Ovary (tissue), 7 donors: ENCODE measurements at regions not wholly inside any gene's neighbourhood (a gene's known extent, or its start where the extent isn't known, plus 50 kb on each side); places are given as distances from the start of the nearest gene placed in this dataset.
"Not testable (repeated sequence)": the region's sequence is repeated elsewhere in the genome, so short reads cannot be mapped to it uniquely, and the experiment has no call there.

ENCODE experiments used
- DNase-seq, 5 donors: peaks; one replicate each; pipeline ENCODE4 v3.0.0-alpha.2; 2019 to 2020
- H3K27ac ChIP-seq, 2 donors: fragments of 200-600 bp; one replicate each; pipeline versions ENCODE4 v1.5.1 to v1.8.0; 2019 to 2022
- H3K27me3 ChIP-seq: fragments of 200-600 bp; one replicate; pipeline ENCODE4 v1.8.0; 2022
- H3K36me3 ChIP-seq: fragments of 200-600 bp; sonication (generic); one replicate; pipeline ENCODE4 v1.5.1; 2019
- H3K4me1 ChIP-seq: one replicate; pipeline ENCODE4 v1.8.1; 2013; ENCODE audit warnings: mild to moderate bottlenecking, moderate library complexity; ENCODE audit not compliant: insufficient read depth
- H3K4me3 ChIP-seq: fragments of 200-600 bp; sonication (generic); one replicate; pipeline ENCODE4 v1.5.1; 2017
- H3K9me3 ChIP-seq, 2 donors: fragments of 200-600 bp in 1 of 2; sonication (generic) in 1 of 2; one replicate each; pipeline versions ENCODE4 v1.5.1 to v1.8.1; 2013 to 2019; ENCODE audit warnings: mild to moderate bottlenecking in 1 of 2, moderate library complexity in 1 of 2
- CTCF ChIP-seq, 3 donors: fragments of 450-650 bp in 2 of 3; fragments of 200-600 bp in 1 of 3; IDR thresholded peaks; one replicate each; pipeline versions ENCODE4 v1.5.1 to v1.8.0; 2016 to 2022; ENCODE audit warnings: antibody characterized with exemption in 3 of 3, mild to moderate bottlenecking in 1 of 3
- EP300 ChIP-seq: sonication (generic); formaldehyde crosslinking; IDR thresholded peaks from one replicate; pipeline ENCODE4 v1.6.1; 2017; ENCODE audit warnings: antibody characterized with exemption
- POLR2A ChIP-seq: fragments of 450-650 bp; IDR thresholded peaks from one replicate; pipeline ENCODE4 v1.6.1; 2017; ENCODE audit warnings: antibody characterized with exemption, mild to moderate bottlenecking, moderate library complexity
- WGBS, 3 donors: extraction: QIAGEN DNeasy Blood & Tissue Kit in 1 of 3; methylation state at CpG; one replicate each; pipeline versions ENCODE4 v1.1.5 to v1.1.7; 2013 to 2017; 5-methylcytosine and 5-hydroxymethylcytosine counted together
- intact Hi-C, 4 donors: fragments of 100-400 bp; cut with DNase I; formaldehyde crosslinking; loops; one replicate each; pipeline versions ENCODE4 v1.11.0 to v1.15.1; 2022 to 2023
- donor health status: DM: no; HTN: no; CAD: no; lungs with moderate emphysema.
- donor health status: DM: no; HTN: no; CAD: no.
- donor health status: Bipolar disorder and iron deficiency.
- donor health status: DM: no; HTN: no; CAD: no.
- donor health status: DM: yes; HTN: yes; CAD: no.

- H3K27me3 ChIP-seq, result no peaks in the 10 kb centered on the region
- H3K4me3 ChIP-seq, result no peak overlapping the region
- TF ChIP-seq EP300, result no peak
- DNase-seq, result no peak
- peaks cover 0 to 7% of the 10 kb centered on the region in 2 donors for H3K9me3 ChIP-seq
- intact Hi-C loops, result no loop called here
- no peaks in the 10 kb centered on the region for H3K36me3 ChIP-seq
- no peaks in the 10 kb centered on the region for H3K4me1 ChIP-seq
- no peak overlapping the region for H3K27ac ChIP-seq
Observed at GRCh38 chr3:110946810-110947209, 124.8 kb upstream of the NECTIN3 start.

- not testable (repeated sequence) for H3K9me3 ChIP-seq
- 55 to 57% methylated on average over 1 of the region's 1 CpG; no CpG with 5 or more reads in 1 of the 3 donors for WGBS, 3 donors
Observed at GRCh38 chr3:110949194-110949593, 122.4 kb upstream of the NECTIN3 start.

GRCh38 chr3:110955301-110955880 is 116.2 kb upstream of the NECTIN3 start:
- Histone ChIP-seq H3K9me3 (no peaks in the 10 kb centered on the region), H3K27ac (no peak overlapping the region), H3K4me1 (no peaks in the 10 kb centered on the region), H3K27me3 (no peaks in the 10 kb centered on the region), H3K4me3 (no peak overlapping the region), H3K36me3 (no peaks in the 10 kb centered on the region)
- no peak for DNase-seq
- intact Hi-C loops, result no loop called here
- WGBS, 3 donors, result 25 to 31% (median 26%) methylated on average over 4 of the region's 4 CpGs
- TF ChIP-seq CTCF (IDR thresholded peaks at IDR 0.05) (no peak), EP300 (no peak), POLR2A (no peak)

More at GRCh38 chr3:110949194-110949593, 122.4 kb upstream of the NECTIN3 start:
- H3K4me1 ChIP-seq, H3K27ac ChIP-seq, H3K27me3 ChIP-seq, intact Hi-C loops, H3K4me3 ChIP-seq, DNase-seq, H3K36me3 ChIP-seq: not testable (repeated sequence)

- intact Hi-C loops, result no loop called here
- Histone ChIP-seq H3K4me1 (no peaks in the 10 kb centered on the region), H3K36me3 (no peaks in the 10 kb centered on the region), H3K9me3 (no peaks in the 10 kb centered on the region), H3K4me3 (no peak overlapping the region), H3K27me3 (no peaks in the 10 kb centered on the region), H3K27ac (no peak overlapping the region)
- no peak for DNase-seq
- TF ChIP-seq POLR2A (no peak), CTCF (IDR thresholded peaks at IDR 0.05) (no peak), EP300 (no peak)
- WGBS, 3 donors, result 90 to 91% (median 90%) methylated on average over 3 of the region's 3 CpGs
Observed at GRCh38 chr3:110956081-110956480, 115.5 kb upstream of the NECTIN3 start.

- Histone ChIP-seq H3K9me3 (no peaks in the 10 kb centered on the region), H3K36me3 (no peaks in the 10 kb centered on the region), H3K4me3 (no peak overlapping the region), H3K27me3 (no peaks in the 10 kb centered on the region), H3K4me1 (no peaks in the 10 kb centered on the region), H3K27ac (no peak overlapping the region)
- DNase-seq, result no peak
- WGBS, 3 donors, result 95 to 98% (median 98%) methylated on average over 1 of the region's 1 CpG
- TF ChIP-seq POLR2A (no peak), EP300 (no peak), CTCF (IDR thresholded peaks at IDR 0.05) (no peak)
- intact Hi-C loops, result no loop called here
Observed at GRCh38 chr3:110957247-110958025, 114.2 kb upstream of the NECTIN3 start.
